SK-N-DZ (cell line): ENCODE measurements at regions not wholly inside any gene's neighbourhood (a gene's known extent, or its start where the extent isn't known, plus 50 kb on each side); places are given as distances from the start of the nearest gene placed in this dataset.

ENCODE experiments used
- DNase-seq: peaks from one replicate; pipeline ENCODE4 v3.0.0-alpha.2; 2015; ENCODE audit warnings: low spot score

GRCh38 chr5:56516441-56516840 is 283.3 kb upstream of the ANKRD55 start:
- no peak for DNase-seq

GRCh38 chr5:56516035-56516434 is 282.9 kb upstream of the ANKRD55 start:
- DNase-seq: no peak

GRCh38 chr5:56515011-56515410 is 281.9 kb upstream of the ANKRD55 start:
- no peak for DNase-seq

DNA sequence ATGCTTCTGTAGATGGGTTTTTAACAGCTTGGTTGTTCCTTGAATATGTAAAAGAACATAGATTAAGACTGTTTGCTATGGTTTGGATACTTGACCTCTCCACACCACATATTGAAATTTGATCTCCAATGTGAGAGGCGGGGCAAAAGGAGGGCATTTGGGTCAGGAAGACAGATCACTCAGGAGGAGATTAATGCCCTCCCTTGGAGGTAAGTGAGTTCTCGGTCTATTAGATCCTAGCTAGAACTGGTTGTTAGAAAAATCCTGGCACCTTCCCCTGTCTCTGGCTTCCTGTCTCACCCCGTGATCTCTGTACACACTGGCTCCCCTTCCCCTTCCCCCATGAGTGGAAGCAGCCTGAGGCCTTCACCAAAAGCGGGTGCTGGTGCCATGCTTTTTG is 281.1 kb upstream of the ANKRD55 start:
- DNase-seq: no peak

DNA sequence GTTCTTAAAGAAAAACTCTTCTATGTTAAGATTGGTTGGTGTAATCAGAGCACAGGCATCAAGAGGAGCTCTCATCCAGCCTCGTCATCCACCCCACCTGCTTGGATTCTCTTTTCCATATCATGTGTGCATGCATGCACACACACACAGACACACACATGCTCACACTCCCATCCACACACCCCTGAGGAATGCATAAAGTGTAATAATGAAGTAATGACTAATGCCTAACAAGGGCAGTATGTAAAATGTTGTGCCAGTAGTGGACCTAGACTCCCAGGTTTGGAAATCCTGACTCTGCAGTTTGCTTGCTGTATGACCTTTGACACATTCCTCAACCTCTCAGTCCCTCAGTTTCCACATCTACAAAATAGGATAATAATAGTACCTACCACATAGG is 280.0 kb upstream of the ANKRD55 start:
- DNase-seq: no peak

GRCh38 chr5:56512313-56512996 is 279.3 kb upstream of the ANKRD55 start:
- no peak for DNase-seq

- no peak for DNase-seq
Measured at GRCh38 chr5:56511326-56511841, 278.3 kb upstream of the ANKRD55 start.

DNA sequence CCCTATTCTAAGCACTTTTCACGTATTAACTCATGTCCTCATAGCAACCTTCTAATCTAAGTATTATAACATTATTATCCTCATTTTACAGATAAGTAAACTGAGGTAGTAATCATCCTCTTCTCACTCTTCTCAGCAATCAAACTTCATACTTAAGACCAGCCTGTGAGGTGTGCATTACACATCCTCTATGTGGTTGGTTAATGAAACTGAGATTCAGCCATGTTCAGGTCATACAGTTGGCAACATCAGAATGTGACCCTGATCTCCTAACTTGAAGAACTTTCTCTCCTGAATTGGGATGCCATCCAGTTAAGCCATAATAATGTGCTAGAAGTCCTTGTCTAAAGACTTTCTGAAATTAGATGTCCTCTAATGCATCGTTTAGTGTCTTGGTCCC is 275.1 kb upstream of the ANKRD55 start:
- no peak for DNase-seq

- DNase-seq: no peak
Measured at GRCh38 chr5:56507351-56507930, 274.3 kb upstream of the ANKRD55 start.

- DNase-seq: no peak
Measured at GRCh38 chr5:56506211-56506965, 273.3 kb upstream of the ANKRD55 start.

DNA sequence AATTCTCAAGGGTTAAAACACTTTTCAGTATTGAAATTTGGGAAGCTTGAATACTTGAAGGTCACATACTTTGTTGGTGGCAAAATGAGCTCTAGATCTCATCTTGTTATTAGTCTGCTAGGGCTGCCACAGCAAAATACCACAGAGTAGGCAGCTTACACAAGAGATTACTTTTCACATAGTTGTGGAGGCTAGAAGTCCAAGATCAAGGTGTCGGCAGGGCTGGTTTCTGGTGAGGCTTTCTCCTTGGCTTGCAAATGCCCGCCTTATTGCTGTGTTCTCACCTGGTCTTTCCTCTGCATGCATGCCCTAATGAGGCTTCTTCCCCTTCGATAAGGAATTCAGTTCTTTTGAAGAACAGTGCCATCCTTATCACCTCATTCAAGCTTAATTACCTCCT is 270.8 kb upstream of the ANKRD55 start:
- DNase-seq: no peak

- DNase-seq: no peak
Measured at GRCh38 chr5:56501781-56502557, 268.8 kb upstream of the ANKRD55 start.

DNA sequence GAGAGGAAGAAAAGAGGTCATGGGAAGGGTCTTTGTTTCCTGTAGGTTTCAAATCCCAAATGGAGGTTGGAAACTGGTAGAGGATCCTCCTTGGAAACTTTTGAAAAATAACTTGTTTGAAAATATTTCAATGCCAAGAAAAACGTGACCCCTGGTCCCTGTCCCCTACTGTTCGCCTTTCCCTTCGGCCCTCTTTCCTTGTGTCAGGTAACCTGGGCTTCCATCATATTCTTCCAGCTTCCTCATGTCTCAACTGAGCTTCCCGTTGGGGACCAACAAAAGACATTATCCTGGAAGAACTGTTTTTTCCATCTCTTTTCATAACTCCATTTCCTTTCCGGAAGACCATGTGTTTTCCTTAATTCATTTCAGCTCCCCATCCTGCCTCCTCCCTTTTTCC is 266.8 kb upstream of the ANKRD55 start:
- DNase-seq: no peak

GRCh38 chr5:56499491-56499890 is 266.4 kb upstream of the ANKRD55 start:
- DNase-seq: no peak

GRCh38 chr5:56498759-56499395 is 265.7 kb upstream of the ANKRD55 start:
- DNase-seq: no peak

- DNase-seq: peak; percentile 77
Measured at GRCh38 chr5:56496581-56497063, 263.5 kb upstream of the ANKRD55 start.

DNA sequence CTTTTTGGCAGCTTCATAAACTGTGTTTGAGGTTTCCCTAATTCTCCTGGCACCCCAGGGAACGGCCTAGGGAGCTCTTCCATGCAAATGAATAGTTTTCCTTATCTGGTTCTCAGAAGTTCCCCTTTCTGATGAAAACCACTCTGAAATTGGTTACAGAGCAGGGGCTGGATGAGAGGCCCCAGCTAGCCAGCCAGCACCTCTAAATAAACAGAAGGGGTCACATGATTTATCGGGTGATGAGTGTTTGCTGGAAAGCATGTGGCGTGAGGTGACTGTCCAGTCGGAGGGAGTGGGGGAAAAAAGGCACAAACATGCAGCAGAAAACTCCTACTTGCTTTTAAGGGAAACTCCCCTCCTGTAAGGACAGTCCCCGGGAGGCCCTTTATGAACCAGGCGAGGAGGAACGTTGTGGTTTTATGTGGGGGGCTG is 261.2 kb upstream of the ANKRD55 start:
- no peak for DNase-seq

DNA sequence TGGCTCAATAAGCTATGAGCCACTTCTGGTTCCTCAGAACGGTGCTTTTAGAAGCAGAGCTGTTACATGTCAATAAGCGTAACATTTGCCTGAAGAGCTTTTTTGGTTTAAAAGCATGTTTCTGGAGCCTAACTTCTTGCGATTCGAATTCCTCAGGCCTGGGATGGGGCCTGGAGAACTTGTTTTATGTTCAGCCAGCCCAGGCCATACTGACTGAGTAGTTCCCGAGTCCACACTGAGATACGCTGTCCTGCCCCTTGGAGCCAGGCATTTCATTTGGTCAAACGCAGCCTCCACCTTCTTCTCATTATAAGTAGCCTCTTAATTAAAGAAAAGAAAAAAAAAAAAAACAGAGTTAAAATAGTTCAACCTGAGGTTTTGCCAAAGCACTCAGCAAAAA is 260.6 kb upstream of the ANKRD55 start:
- no peak for DNase-seq

DNA sequence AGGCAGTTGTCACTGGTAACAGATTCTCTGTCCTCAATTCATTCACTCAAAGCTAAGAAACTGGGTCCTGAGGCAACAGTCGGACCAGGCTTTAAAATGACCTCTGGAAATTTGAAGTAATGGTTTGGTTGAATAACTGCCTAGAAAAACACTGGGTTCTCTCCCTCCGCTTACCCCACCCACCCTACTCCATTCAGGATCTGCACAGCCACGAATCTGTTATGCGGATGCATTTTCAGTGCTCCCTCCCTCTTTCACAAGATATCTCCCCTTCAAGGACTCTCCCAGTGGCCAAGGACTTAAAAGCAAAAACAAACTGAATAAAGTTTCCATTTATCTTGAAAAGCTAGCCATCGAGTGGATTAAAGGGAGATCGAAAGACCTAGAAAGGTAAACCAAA is 260.2 kb upstream of the ANKRD55 start:
- DNase-seq: no peak

DNA sequence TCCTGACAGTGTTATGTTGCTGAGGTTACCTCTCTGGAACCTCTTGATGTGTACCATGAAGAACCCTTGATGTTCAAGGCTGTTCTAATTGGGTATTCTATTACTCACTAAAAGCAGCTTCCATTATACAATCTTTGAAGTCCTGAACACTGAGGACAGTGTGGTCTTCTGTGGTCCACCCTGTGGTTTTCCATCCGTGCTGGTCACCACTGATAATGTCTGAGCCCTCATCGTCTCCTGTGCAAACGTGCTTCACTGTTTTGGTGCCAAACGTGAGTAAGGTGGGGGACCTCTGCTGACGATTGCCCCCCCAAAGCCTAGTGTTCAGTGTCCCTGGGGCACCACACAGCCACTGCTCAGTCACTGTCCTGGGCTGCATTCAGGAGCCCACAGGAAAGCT is 259.7 kb upstream of the ANKRD55 start:
- no peak for DNase-seq

DNA sequence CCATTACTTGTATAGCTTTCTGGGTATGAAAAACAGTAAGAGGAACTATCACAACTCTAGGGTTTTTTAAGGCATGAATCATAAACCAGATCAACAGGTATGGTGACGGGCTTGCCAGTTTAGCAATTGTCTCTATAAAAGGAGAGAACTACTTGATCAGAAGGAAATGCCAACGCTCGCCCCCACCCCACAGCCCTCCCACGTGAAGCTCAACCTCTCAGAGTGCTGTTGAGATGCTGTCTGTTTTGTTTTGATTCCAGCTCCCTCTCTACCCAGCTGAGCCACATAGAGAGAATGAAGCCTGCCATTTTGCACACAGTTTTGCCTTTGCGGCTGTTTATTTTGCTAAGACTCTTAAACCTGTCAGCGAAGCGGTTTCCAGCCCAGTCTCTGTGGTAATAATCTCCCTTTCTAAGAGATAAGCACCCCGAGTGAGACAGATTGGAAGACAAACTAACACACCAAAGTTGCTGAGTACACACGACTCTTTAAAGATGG is 257.9 kb upstream of the ANKRD55 start:
- no peak for DNase-seq
